Pancreas (tissue), 10 donors: ENCODE measurements at regions not wholly inside any gene's neighbourhood (a gene's known extent, or its start where the extent isn't known, plus 50 kb on each side); places are given as distances from the start of the nearest gene placed in this dataset.

Experiments used
- ATAC-seq, 4 donors: fragments of 200-7000 bp; cut with Tn5 transposase; one replicate each; pipeline versions ENCODE4 v1.8.0 to v1.9.1; 2020; ENCODE audit warnings: mild to moderate bottlenecking in 4 of 4, moderate library complexity in 4 of 4
- DNase-seq, 6 donors: peaks; one replicate each; pipeline ENCODE4 v3.0.0-alpha.2; 2020
- FAIRE-seq: peaks from 2 replicates; lab custom pipeline; 2012; peaks lifted over from hg19 to GRCh38; lab: Jason Lieb, UNC
- H3K27ac ChIP-seq, 4 donors: fragments of 200-600 bp; sonication (generic); 1 replicate in 3 of 4; 2 replicates in 1 of 4; pipeline versions ENCODE4 v1.5.0 to v1.8.0; 2020
- H3K27me3 ChIP-seq, 4 donors: fragments of 200-600 bp; one replicate each; pipeline ENCODE4 v1.8.0; 2021
- H3K36me3 ChIP-seq, 3 donors: fragments of 200-600 bp; sonication (generic) in 1 of 3; one replicate each; pipeline versions ENCODE4 v1.5.0 to v1.8.0; 2020 to 2021
- H3K4me1 ChIP-seq, 3 donors: fragments of 200-600 bp; one replicate each; pipeline ENCODE4 v1.8.0; 2021
- H3K4me3 ChIP-seq, 4 donors: fragments of 200-600 bp; sonication (generic) in 2 of 4; one replicate each; pipeline versions ENCODE4 v1.5.0 to v1.8.0; 2020 to 2021
- H3K9me3 ChIP-seq, 4 donors: fragments of 200-600 bp; one replicate each; pipeline ENCODE4 v1.8.0; 2021
- WGBS, 2 donors: extraction: QIAGEN DNeasy Blood & Tissue Kit; methylation state at CpG; one replicate each; pipeline ENCODE4 v1.1.7; 2013; 5-methylcytosine and 5-hydroxymethylcytosine counted together
- intact Hi-C, 3 donors: fragments of 100-400 bp; cut with DNase I; formaldehyde crosslinking; loops; one replicate each; pipeline versions ENCODE4 v1.11.1 to v1.14.2; 2022
- TF ChIP-seq, protein P1 (sequence below), 4 donors: fragments of 200-600 bp; sonication (generic) in 3 of 4; IDR thresholded peaks; one replicate each; pipeline versions ENCODE4 v1.5.0 to v1.8.0; 2021; ENCODE audit warnings: antibody characterized with exemption in 4 of 4
- donor health status: healthy with polysubstance abuse.
- donor health status: DM: no; HTN: no; CAD: no; lungs with moderate emphysema.
- donor health status: DM: no; HTN: no; CAD: no.
- donor health status: control.
- donor health status: control.
- donor health status: Bipolar disorder and iron deficiency.
- donor health status: DM: yes; HTN: yes; CAD: no.
- donor health status: DM: no; HTN: no; CAD: no.
- donor health status: DM: no; HTN: no; CAD: no.
- donor health status: DM: yes; HTN: yes; CAD: no.

- ATAC-seq (no peak), DNase-seq (no peak), FAIRE-seq (no peak)
- Histone ChIP-seq H3K27ac (no peak overlapping the region), H3K9me3 (no peaks in the 10 kb centered on the region), H3K4me3 (no peak overlapping the region), H3K36me3 (no peaks in the 10 kb centered on the region), H3K4me1 (no peaks in the 10 kb centered on the region), H3K27me3 (peaks cover 0 to 3% (median 0%) of the 10 kb centered on the region in 4 donors)
- intact Hi-C loops: no loop called here
- WGBS, 2 donors: 50 to 72% methylated on average over 1 of the region's 1 CpG
- TF ChIP-seq, protein P1, sequence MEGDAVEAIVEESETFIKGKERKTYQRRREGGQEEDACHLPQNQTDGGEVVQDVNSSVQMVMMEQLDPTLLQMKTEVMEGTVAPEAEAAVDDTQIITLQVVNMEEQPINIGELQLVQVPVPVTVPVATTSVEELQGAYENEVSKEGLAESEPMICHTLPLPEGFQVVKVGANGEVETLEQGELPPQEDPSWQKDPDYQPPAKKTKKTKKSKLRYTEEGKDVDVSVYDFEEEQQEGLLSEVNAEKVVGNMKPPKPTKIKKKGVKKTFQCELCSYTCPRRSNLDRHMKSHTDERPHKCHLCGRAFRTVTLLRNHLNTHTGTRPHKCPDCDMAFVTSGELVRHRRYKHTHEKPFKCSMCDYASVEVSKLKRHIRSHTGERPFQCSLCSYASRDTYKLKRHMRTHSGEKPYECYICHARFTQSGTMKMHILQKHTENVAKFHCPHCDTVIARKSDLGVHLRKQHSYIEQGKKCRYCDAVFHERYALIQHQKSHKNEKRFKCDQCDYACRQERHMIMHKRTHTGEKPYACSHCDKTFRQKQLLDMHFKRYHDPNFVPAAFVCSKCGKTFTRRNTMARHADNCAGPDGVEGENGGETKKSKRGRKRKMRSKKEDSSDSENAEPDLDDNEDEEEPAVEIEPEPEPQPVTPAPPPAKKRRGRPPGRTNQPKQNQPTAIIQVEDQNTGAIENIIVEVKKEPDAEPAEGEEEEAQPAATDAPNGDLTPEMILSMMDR (IDR thresholded peaks at IDR 0.05): no peak
These were observed 435.5 kb downstream of the KCNJ2 start for GRCh38 chr17:70604854-70605253.

DNA sequence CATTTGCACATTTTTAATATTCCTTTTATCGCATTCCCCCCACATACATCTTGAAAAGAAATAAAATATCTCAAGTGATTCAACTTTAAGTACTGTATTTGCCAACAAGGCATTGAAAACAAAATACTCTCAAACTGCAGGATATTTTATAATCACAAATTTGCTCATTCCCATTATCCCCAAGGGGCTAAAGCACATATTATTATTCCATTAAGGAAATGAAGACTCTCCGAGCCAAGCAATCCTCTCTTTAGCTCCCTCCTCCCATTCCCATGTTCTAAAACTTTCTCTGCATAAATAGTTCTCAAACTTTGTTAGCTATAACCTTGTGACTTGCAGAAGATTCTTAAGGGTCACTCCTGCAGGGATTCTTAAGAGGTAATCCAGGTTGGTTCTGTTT is 436.8 kb downstream of the KCNJ2 start:
- Histone ChIP-seq H3K27me3 (peaks cover 0 to 3% (median 0%) of the 10 kb centered on the region in 4 donors), H3K4me3 (no peak overlapping the region), H3K36me3 (no peaks in the 10 kb centered on the region), H3K4me1 (no peaks in the 10 kb centered on the region), H3K9me3 (no peaks in the 10 kb centered on the region), H3K27ac (no peak overlapping the region)
- ATAC-seq (no peak), DNase-seq (no peak), FAIRE-seq (no peak)
- intact Hi-C loops: no loop called here
- 77 to 91% methylated on average over 2 of the region's 2 CpGs for WGBS, 2 donors
- TF ChIP-seq, protein P1 (IDR thresholded peaks at IDR 0.05): no peak

DNA sequence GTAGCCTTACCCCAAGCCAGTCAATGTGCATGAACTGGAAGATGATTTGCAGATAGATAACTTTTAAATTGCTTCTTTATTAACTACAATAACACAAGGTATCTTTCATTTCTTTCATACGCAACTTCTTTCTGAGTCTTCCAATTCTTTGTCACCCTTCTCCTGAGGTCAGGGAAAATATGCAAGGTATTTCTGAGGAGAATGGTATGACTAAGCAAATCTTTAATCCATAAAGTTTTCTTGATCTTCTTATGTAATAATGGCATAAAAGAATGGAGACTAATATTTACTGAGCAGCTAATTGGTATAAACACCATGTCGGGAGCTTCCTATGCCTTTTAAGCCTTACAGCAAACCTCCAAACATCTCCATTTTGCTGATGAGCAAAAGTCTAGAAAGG is 438.9 kb downstream of the KCNJ2 start:
- 56 to 68% methylated on average over 2 of the region's 2 CpGs for WGBS, 2 donors
- no peaks in the 10 kb centered on the region for H3K36me3 ChIP-seq
- no peak overlapping the region for H3K27ac ChIP-seq
- TF ChIP-seq, protein P1 (IDR thresholded peaks at IDR 0.05): no peak
- H3K27me3 ChIP-seq: peaks cover 0 to 3% (median 0%) of the 10 kb centered on the region in 4 donors
- no peaks in the 10 kb centered on the region for H3K4me1 ChIP-seq
- DNase-seq: no peak
- FAIRE-seq: no peak
- no peaks in the 10 kb centered on the region for H3K9me3 ChIP-seq
- ATAC-seq: no peak
- no peak overlapping the region for H3K4me3 ChIP-seq
- intact Hi-C loops: no loop called here

- Histone ChIP-seq H3K36me3 (no peaks in the 10 kb centered on the region), H3K27me3 (peaks cover 0 to 3% (median 0%) of the 10 kb centered on the region in 4 donors), H3K27ac (no peak overlapping the region), H3K4me1 (no peaks in the 10 kb centered on the region), H3K9me3 (no peaks in the 10 kb centered on the region), H3K4me3 (no peak overlapping the region)
- DNase-seq: no peak
- no peak for ATAC-seq
- 89 to 91% methylated on average over 2 of the region's 2 CpGs for WGBS, 2 donors
- TF ChIP-seq, protein P1 (IDR thresholded peaks at IDR 0.05): no peak
- no peak for FAIRE-seq
- intact Hi-C loops: no loop called here
These were observed 439.6 kb downstream of the KCNJ2 start for GRCh38 chr17:70608957-70609356.

DNA sequence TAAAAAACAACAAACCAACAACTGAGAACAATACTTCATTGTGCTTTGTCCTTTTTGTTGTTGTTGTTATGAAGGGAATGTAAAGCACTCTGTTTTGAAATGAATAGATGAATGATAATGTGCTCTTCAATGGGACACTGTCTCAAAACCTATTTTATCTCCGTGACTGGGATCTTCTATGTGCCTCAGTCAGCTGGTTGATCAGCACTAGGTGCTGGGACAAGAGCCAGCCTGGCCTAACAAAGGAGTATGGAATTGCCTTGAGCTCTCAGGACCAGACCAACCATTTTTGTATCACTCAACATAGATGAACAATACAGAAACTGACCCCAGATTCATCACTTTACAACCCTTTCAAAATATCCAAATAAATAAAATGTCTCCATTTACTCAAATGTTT is 440.2 kb downstream of the KCNJ2 start:
- FAIRE-seq (no peak), DNase-seq (no peak), ATAC-seq (no peak)
- Histone ChIP-seq H3K27ac (no peak overlapping the region), H3K36me3 (no peaks in the 10 kb centered on the region), H3K27me3 (peaks cover 0 to 3% (median 0%) of the 10 kb centered on the region in 4 donors), H3K4me1 (no peaks in the 10 kb centered on the region), H3K4me3 (no peak overlapping the region), H3K9me3 (no peaks in the 10 kb centered on the region)
- WGBS, 2 donors: 83 to 87% methylated on average over 1 of the region's 1 CpG
- intact Hi-C loops: no loop called here
- TF ChIP-seq, protein P1 (IDR thresholded peaks at IDR 0.05): no peak
